Erythroblast (primary cell): ENCODE measurements at regions not wholly inside any gene's neighbourhood (a gene's known extent, or its start where the extent isn't known, plus 50 kb on each side); places are given as distances from the start of the nearest gene placed in this dataset.

Experiments used
- GATA1 ChIP-seq: IDR thresholded peaks from 2 replicates; pipeline ENCODE4 v1.6.1; 2011; ENCODE audit warnings: low read depth, mild to moderate bottlenecking, control low read depth, low read length, moderate library complexity
- POLR2A ChIP-seq: IDR thresholded peaks from 2 replicates; pipeline ENCODE4 v1.6.1; 2011; ENCODE audit warnings: mild to moderate bottlenecking, low read length

GRCh38 chr1:187241971-187242370 lies 413.2 kb downstream of the PLA2G4A start:
- TF ChIP-seq POLR2A (no peak), GATA1 (no peak)
